ENCODE measurements at regions not wholly inside any gene's neighbourhood (a gene's known extent, or its start where the extent isn't known, plus 50 kb on each side); places are given as distances from the start of the nearest gene placed in this dataset.

DNA sequence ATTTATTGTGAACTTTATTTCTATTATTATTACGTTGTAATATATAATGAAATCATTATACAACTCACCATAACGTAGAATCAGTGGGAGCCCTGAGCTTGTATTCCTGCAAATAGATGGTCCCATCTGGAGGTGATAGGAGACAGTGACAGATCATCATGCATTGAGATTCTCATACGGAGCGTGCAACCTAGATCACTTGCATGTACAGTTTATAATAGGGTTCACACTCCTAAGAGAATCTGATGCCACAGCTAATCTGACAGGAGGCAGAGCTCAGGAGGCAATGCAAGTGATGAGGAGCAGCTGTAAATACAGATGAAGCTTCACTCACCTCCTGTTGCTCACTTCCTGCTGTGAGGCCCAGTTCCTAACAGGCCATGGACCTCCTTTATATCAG is 2170.2 kb downstream of the PCDH7 start:
- H3K4me3 ChIP-seq, result no peak overlapping the region
- DNase-seq, result no peak
- intact Hi-C loops (cut with DNase I; ENCODE audit: low total_unique reads), result no loop called here
- H3K4me1 ChIP-seq, result no peaks in the 10 kb centered on the region
- H3K27me3 ChIP-seq, result no peaks in the 10 kb centered on the region
- H3K36me3 ChIP-seq (ENCODE audit: low read depth, missing control alignments), result no peaks in the 10 kb centered on the region
- no peak overlapping the region for H3K27ac ChIP-seq
- no peaks in the 10 kb centered on the region for H3K9me3 ChIP-seq
- WGBS, 2 donors, result 82 to 91% methylated on average over 4 of the region's 4 CpGs
- TF ChIP-seq, protein P1, sequence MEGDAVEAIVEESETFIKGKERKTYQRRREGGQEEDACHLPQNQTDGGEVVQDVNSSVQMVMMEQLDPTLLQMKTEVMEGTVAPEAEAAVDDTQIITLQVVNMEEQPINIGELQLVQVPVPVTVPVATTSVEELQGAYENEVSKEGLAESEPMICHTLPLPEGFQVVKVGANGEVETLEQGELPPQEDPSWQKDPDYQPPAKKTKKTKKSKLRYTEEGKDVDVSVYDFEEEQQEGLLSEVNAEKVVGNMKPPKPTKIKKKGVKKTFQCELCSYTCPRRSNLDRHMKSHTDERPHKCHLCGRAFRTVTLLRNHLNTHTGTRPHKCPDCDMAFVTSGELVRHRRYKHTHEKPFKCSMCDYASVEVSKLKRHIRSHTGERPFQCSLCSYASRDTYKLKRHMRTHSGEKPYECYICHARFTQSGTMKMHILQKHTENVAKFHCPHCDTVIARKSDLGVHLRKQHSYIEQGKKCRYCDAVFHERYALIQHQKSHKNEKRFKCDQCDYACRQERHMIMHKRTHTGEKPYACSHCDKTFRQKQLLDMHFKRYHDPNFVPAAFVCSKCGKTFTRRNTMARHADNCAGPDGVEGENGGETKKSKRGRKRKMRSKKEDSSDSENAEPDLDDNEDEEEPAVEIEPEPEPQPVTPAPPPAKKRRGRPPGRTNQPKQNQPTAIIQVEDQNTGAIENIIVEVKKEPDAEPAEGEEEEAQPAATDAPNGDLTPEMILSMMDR (IDR thresholded peaks at IDR 0.05), result no peak
- TF ChIP-seq POLR2A (IDR thresholded peaks at IDR 0.05), result no peak

DNA sequence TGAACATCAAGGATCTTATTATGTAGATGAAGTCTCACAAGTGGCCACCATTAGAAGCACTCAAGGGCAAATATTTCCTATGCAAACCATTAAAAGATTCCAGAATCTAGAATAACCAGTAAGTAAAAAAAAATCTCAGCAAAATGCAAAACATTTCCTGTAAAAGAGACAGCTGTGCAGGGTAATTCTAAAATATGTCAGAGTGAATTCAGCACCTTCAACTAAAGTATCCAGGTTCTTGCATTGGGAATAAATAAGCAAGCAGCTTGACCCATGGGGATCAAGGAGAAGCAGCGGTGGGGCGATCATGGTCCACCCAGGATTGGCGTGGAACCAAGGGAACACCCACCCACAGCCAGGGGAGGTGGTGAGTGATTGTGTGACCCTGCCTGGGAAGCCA is 2188.9 kb downstream of the PCDH7 start:
- H3K36me3 ChIP-seq (ENCODE audit: low read depth, missing control alignments), result no peaks in the 10 kb centered on the region
- H3K4me3 ChIP-seq, result no peak overlapping the region
- no peak for DNase-seq
- TF ChIP-seq POLR2A (IDR thresholded peaks at IDR 0.05), result no peak
- TF ChIP-seq, protein P1 (IDR thresholded peaks at IDR 0.05), result no peak
- no peak overlapping the region for H3K27ac ChIP-seq
- H3K27me3 ChIP-seq, result no peaks in the 10 kb centered on the region
- no peaks in the 10 kb centered on the region for H3K9me3 ChIP-seq
- 86 to 90% methylated on average over 3 of the region's 3 CpGs for WGBS, 2 donors
- intact Hi-C loops (cut with DNase I; ENCODE audit: low total_unique reads), result no loop called here
- H3K4me1 ChIP-seq, result no peaks in the 10 kb centered on the region

DNA sequence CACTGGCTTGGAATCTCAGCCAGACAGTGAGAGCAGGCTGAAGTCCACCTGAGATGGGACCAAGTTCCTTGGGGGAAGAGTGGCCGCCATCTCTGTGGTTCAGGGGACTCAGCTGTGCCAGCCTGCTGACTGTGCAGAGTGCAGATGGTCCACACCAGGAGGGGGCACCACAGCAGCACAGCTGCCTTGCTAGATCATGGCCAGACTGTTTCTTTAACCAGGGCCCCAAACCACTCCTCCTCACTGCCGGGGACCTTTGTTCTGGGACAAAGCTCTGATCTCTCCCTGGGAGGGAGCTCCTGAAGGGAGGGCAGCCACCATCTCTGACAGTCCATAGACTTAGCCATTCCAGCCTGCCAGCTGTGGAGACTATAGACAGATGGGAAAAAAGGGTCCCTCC is 2189.6 kb downstream of the PCDH7 start:
- WGBS, 2 donors, result 82 to 100% methylated on average over 1 to 2 of the region's 2 CpGs
- Histone ChIP-seq H3K4me1 (no peaks in the 10 kb centered on the region), H3K4me3 (no peak overlapping the region), H3K9me3 (no peaks in the 10 kb centered on the region), H3K27me3 (no peaks in the 10 kb centered on the region), H3K27ac (no peak overlapping the region), H3K36me3 (ENCODE audit: low read depth, missing control alignments) (no peaks in the 10 kb centered on the region)
- intact Hi-C loops (cut with DNase I; ENCODE audit: low total_unique reads), result no loop called here
- TF ChIP-seq, protein P1 (IDR thresholded peaks at IDR 0.05), result no peak
- TF ChIP-seq POLR2A (IDR thresholded peaks at IDR 0.05), result no peak
- DNase-seq, result no peak

DNA sequence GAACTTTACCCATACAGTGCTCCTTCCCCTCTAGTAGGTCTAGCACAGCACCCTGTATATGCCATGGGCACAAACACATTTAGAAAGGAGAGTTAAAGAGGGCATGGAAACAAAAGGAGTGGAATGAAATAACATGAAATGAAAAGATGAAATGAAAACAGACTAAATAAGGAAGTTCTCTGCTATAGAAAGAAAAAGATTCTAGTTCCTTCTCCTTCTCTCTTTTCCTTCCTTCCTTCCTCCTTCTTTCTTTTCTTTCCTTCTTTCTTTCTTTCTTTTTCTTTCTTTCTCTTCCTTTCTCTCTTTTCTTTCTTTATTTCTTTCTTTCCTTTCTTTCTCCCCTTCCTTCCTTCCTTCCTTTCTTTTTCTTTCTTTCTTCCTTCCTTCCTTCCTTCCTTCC is 2197.4 kb downstream of the PCDH7 start:
- TF ChIP-seq POLR2A (IDR thresholded peaks at IDR 0.05), result no peak
- TF ChIP-seq, protein P1 (IDR thresholded peaks at IDR 0.05), result no peak
- Histone ChIP-seq H3K27ac (no peak overlapping the region), H3K9me3 (no peaks in the 10 kb centered on the region), H3K36me3 (ENCODE audit: low read depth, missing control alignments) (no peaks in the 10 kb centered on the region), H3K4me1 (no peaks in the 10 kb centered on the region), H3K27me3 (no peaks in the 10 kb centered on the region), H3K4me3 (no peak overlapping the region)
- DNase-seq, result no peak
- intact Hi-C loops (cut with DNase I; ENCODE audit: low total_unique reads), result no loop called here

DNA sequence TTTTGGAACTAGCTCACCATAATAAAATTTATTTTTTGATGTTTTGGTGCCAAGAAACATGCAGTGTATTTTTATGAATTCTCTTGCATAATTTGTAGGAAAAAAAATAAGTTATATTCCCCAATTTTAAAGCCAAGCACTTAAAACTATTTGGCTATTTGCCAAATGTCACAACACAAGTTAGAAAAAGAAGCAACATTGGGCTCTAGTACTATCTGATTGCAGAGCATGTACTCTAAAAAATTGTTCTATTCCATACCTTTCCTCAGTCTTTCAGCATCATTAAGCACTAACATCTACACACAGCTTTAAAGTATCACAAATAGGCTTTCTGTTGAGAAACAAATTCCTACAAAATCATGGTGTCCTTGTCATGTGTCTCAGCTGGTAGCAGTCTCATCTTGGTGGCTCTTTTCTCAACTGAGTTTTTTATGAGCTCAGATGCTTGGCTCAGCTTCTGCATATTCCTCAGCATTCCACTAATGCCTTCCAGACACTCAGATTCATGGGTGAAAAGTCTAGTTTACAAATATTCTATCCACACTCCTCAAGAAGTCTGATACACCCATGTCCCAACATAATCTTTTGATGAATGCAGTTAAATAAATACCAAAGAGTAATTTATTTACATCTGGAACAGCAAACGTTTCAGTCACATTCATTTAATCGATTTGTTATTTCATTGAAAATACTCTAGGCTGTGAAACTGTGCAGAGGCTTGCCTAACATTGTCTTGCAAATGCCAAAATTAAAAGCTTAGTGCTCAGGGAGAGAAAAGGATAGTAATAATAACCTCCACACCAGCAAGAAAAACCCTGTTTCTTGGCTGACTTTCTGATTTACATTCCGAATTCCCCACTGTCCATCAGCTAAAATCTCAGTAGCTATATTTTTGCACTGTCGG is 2209.9 kb downstream of the PCDH7 start:
- WGBS, 2 donors, result 55 to 60% methylated on average over 4 of the region's 4 CpGs
- Histone ChIP-seq H3K9me3 (no peaks in the 10 kb centered on the region), H3K36me3 (ENCODE audit: low read depth, missing control alignments) (no peaks in the 10 kb centered on the region), H3K4me3 (no peak overlapping the region), H3K4me1 (no peaks in the 10 kb centered on the region), H3K27ac (no peak overlapping the region), H3K27me3 (no peaks in the 10 kb centered on the region)
- DNase-seq, result no peak
- no peak for TF ChIP-seq POLR2A (IDR thresholded peaks at IDR 0.05)
- TF ChIP-seq, protein P1 (IDR thresholded peaks at IDR 0.05), result no peak
- intact Hi-C loops (cut with DNase I; ENCODE audit: low total_unique reads), result no loop called here
